Colonic mucosa (tissue), 4 donors: ENCODE measurements at regions not wholly inside any gene's neighbourhood (a gene's known extent, or its start where the extent isn't known, plus 50 kb on each side); places are given as distances from the start of the nearest gene placed in this dataset.

ENCODE experiments used
- DNase-seq: peaks from one replicate; pipeline ENCODE4 v3.0.0-alpha.2; 2020
- H3K27ac ChIP-seq: fragments of 200-600 bp; one replicate; pipeline ENCODE4 v1.8.0; 2021
- H3K27me3 ChIP-seq: fragments of 200-600 bp; one replicate; pipeline ENCODE4 v1.8.0; 2021
- H3K36me3 ChIP-seq: fragments of 200-600 bp; one replicate; pipeline ENCODE4 v1.8.0; 2021
- H3K4me1 ChIP-seq: fragments of 200-600 bp; one replicate; pipeline ENCODE4 v1.8.0; 2021; ENCODE audit warnings: mild to moderate bottlenecking
- H3K4me3 ChIP-seq: fragments of 200-600 bp; one replicate; pipeline ENCODE4 v1.8.0; 2021
- H3K9ac ChIP-seq, 2 donors: one replicate each; pipeline ENCODE4 v1.7.0; 2013; ENCODE audit warnings: control low read depth in 2 of 2, low read depth in 2 of 2, low read length in 2 of 2
- H3K9me3 ChIP-seq: fragments of 200-600 bp; one replicate; pipeline ENCODE4 v1.8.0; 2021
- CTCF ChIP-seq: fragments of 200-600 bp; IDR thresholded peaks from one replicate; pipeline ENCODE4 v1.8.0; 2022; ENCODE audit warnings: antibody characterized with exemption, mild to moderate bottlenecking
- intact Hi-C: fragments of 100-400 bp; cut with DNase I; formaldehyde crosslinking; loops from one replicate; pipeline ENCODE4 v1.14.1; 2022
- donor health status: healthy.
- donor health status: DM: no; HTN: no; CAD: no.
- donor health status: DM: no; HTN: no; CAD: no.

- TF ChIP-seq CTCF, result no peak
- H3K27ac ChIP-seq, result no peak overlapping the region
- H3K9me3 ChIP-seq, result no peaks in the 10 kb centered on the region
- no peak overlapping the region for H3K9ac ChIP-seq
- intact Hi-C loops, result no loop called here
- peak; percentile 57 for DNase-seq
- no peaks in the 10 kb centered on the region for H3K27me3 ChIP-seq
- H3K4me1 ChIP-seq, result no peaks in the 10 kb centered on the region
- no peaks in the 10 kb centered on the region for H3K36me3 ChIP-seq
- no peak overlapping the region for H3K4me3 ChIP-seq
Measured at GRCh38 chr2:149661844-149662243, 74.3 kb upstream of the MMADHC start.

DNA sequence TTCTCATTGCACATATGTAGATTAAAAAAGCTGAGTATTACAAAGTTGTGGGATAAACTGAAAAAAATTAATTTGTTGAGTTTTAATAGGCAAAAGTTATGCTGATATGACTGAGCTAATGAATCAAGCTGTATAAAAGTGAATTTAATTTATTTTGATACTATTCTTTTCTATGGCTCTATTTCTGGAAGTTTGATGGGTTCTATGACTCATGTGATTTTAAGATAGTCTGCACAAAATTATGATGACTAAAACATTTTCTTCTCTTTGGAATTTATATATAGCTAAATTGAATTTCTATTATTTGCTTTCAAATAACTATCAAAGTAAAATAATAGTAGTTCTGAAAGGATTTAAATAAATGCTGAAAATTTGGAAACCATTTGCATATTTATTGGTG lies 71.0 kb upstream of the MMADHC start:
- TF ChIP-seq CTCF, result no peak

DNA sequence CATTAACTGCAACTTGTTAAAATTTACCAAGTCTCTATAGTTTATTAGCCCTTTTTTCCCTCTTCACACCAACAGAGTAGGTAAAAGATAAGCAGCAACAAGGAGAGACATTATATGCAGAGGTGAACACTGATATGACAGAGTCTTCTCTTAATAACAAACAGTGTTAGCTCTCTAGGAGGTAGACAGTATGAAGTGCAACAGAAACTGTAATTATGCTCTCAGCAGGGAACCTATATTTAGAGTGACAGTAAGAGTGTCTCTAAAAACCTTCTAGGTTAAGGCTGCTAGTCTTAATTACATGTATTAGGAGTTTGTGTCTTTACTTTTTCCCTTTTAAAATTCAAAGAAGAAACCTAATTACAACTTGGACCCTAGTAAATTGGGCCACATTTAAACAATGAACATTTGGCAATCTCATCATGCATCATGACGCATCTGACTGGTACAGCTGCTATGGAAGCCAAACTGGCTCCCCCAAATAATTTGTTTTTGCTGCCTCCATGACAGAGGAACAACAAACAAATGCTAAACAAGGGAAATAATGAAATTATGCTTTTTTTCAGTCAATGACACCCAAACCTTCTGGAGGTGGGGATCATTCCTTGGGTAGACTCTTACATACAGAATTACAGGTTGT lies 69.9 kb upstream of the MMADHC start:
- H3K9me3 ChIP-seq, result no peaks in the 10 kb centered on the region
- H3K9ac ChIP-seq, result no peak overlapping the region
- intact Hi-C loops, result no loop called here
- no peak for DNase-seq
- H3K27me3 ChIP-seq, result no peaks in the 10 kb centered on the region
- no peaks in the 10 kb centered on the region for H3K4me1 ChIP-seq
- H3K27ac ChIP-seq, result no peak overlapping the region
- no peak overlapping the region for H3K4me3 ChIP-seq
- no peaks in the 10 kb centered on the region for H3K36me3 ChIP-seq
- TF ChIP-seq CTCF, result no peak

More for the DNA sequence above, 71.0 kb upstream of the MMADHC start:
- Histone ChIP-seq H3K4me1 (no peaks in the 10 kb centered on the region), H3K27ac (no peak overlapping the region), H3K9me3 (no peaks in the 10 kb centered on the region), H3K9ac (no peak overlapping the region), H3K27me3 (no peaks in the 10 kb centered on the region), H3K36me3 (no peaks in the 10 kb centered on the region), H3K4me3 (no peak overlapping the region)
- no peak for DNase-seq
- intact Hi-C loops, result no loop called here

DNA sequence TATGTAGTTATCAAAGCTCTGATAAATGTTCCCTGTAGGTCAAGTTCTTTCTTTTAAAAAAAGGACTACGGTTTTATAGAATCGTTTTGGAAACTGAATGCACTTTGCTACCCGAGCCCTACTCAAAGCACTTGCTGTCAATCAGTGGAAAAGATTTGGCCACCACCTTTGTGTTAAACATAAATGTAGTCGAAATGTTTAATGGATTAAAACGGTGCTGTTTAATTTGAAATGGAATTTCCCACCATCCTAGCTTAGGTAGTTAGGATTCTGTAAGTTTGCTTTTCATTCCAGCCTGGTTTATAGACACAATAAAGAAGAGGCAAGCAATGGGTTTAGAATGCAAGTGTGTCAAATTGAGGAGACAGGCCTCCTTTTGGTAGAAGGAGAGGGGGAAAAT lies 69.4 kb upstream of the MMADHC start:
- Histone ChIP-seq H3K27ac (no peak overlapping the region), H3K9me3 (no peaks in the 10 kb centered on the region), H3K4me3 (no peak overlapping the region), H3K27me3 (no peaks in the 10 kb centered on the region), H3K9ac (no peak overlapping the region), H3K4me1 (no peaks in the 10 kb centered on the region), H3K36me3 (no peaks in the 10 kb centered on the region)
- DNase-seq, result no peak
- no peak for TF ChIP-seq CTCF
- intact Hi-C loops, result no loop called here

GRCh38 chr2:149653831-149654445 lies 66.4 kb upstream of the MMADHC start:
- DNase-seq, result no peak
- H3K4me1 ChIP-seq, result no peaks in the 10 kb centered on the region
- no peak for TF ChIP-seq CTCF
- no peak overlapping the region for H3K27ac ChIP-seq
- H3K36me3 ChIP-seq, result no peaks in the 10 kb centered on the region
- H3K27me3 ChIP-seq, result no peaks in the 10 kb centered on the region
- H3K9ac ChIP-seq, result no peak overlapping the region
- H3K4me3 ChIP-seq, result no peak overlapping the region
- intact Hi-C loops, result no loop called here
- no peaks in the 10 kb centered on the region for H3K9me3 ChIP-seq
